GM23248 (cell line): ENCODE measurements at regions not wholly inside any gene's neighbourhood (a gene's known extent, or its start where the extent isn't known, plus 50 kb on each side); places are given as distances from the start of the nearest gene placed in this dataset.

Experiments used
- EZH2 ChIP-seq: fragments of 200-600 bp; sonication (generic); IDR thresholded peaks from 2 replicates; pipeline ENCODE4 v1.6.1; 2018; ENCODE audit warnings: antibody characterized with exemption, mild to moderate bottlenecking; ENCODE audit not compliant: insufficient read depth, poor library complexity, severe bottlenecking
- EZH2phosphoT487 ChIP-seq: fragments of 200-600 bp; sonication (generic); IDR thresholded peaks from 2 replicates; pipeline ENCODE4 v1.6.1; 2018; ENCODE audit warnings: antibody characterized with exemption, moderate library complexity, mild to moderate bottlenecking, low read depth; ENCODE audit not compliant: insufficient read depth

DNA sequence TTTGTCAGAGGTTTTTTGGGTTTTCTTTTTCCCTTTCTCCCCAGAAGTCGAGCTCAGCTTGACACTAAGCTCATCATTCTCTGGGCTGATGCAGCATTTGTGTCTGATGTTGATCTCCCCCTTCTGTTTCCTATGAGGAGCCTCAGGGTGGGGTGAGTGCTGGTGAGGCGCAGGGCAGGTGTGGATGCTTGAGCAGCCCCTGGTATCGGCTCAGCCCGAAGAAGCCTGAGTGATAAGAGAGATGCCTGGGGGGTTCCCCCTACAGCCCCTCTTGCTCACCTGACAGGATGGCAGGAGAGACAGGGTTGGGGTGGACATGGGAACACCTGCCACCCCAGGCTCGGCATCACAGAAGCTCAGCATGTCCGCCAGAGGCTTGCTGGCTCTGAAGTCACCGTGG is 239.0 kb downstream of the RHOU start:
- TF ChIP-seq EZH2phosphoT487 (no peak), EZH2 (no peak)
